ENCODE measurements at regions not wholly inside any gene's neighbourhood (a gene's known extent, or its start where the extent isn't known, plus 50 kb on each side); places are given as distances from the start of the nearest gene placed in this dataset.
"Not testable (repeated sequence)": the region's sequence is repeated elsewhere in the genome, so short reads cannot be mapped to it uniquely, and the experiment has no call there.

DNA sequence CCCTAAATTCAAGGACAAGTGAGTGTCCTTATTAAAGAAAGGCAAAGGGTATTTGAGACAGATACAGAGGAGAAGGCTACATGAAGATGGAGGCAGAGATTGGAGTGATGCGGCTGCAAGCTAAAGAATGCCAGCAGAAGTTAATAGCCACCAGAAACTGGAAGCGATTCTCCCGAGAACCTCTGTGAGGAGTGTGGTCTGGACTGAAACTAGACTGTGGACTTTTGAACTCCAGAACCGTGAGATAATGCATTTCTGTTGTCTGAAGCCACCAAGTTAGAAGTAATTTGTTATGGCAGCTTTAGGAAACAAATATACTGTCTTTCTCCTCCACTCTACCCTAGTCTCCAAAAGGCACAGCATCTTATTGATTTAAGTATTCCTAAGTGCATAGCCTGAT, 80.3 kb upstream of the CREB5 start:
- Mint-ChIP-seq H3K36me3 (no peaks in the 10 kb centered on the region), H3K27me3 (ENCODE audit: low read depth in 2 of 2) (peaks cover 6 to 7% of the 10 kb centered on the region in 2 donors), H3K4me3 (no peak overlapping the region), H3K9me3 (no peaks in the 10 kb centered on the region), H3K27ac (no peak overlapping the region), H3K4me1 (peaks cover 19 to 20% of the 10 kb centered on the region in 2 donors)
- H3K4me1 ChIP-seq (ENCODE audit: control insufficient read depth, insufficient read depth, low read length) = peaks cover 4% of the 10 kb centered on the region
- no peak overlapping the region for H3K4me3 ChIP-seq (ENCODE audit: low read length)
- TF ChIP-seq, protein P1, sequence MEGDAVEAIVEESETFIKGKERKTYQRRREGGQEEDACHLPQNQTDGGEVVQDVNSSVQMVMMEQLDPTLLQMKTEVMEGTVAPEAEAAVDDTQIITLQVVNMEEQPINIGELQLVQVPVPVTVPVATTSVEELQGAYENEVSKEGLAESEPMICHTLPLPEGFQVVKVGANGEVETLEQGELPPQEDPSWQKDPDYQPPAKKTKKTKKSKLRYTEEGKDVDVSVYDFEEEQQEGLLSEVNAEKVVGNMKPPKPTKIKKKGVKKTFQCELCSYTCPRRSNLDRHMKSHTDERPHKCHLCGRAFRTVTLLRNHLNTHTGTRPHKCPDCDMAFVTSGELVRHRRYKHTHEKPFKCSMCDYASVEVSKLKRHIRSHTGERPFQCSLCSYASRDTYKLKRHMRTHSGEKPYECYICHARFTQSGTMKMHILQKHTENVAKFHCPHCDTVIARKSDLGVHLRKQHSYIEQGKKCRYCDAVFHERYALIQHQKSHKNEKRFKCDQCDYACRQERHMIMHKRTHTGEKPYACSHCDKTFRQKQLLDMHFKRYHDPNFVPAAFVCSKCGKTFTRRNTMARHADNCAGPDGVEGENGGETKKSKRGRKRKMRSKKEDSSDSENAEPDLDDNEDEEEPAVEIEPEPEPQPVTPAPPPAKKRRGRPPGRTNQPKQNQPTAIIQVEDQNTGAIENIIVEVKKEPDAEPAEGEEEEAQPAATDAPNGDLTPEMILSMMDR (IDR thresholded peaks at IDR 0.05) = no peak
- no peak overlapping the region for H3K27ac ChIP-seq (ENCODE audit: low read length)
- no peaks in the 10 kb centered on the region for H3K27me3 ChIP-seq (ENCODE audit: control insufficient read depth, insufficient read depth, low read length)
- DNase-seq = no peak
- 82% methylated on average over 4 of the region's 4 CpGs for WGBS (ENCODE audit: insufficient coverage)
- H3K36me3 ChIP-seq (ENCODE audit: control insufficient read depth, insufficient read depth, low read length) = no peaks in the 10 kb centered on the region
- intact Hi-C loops (cut with micrococcal nuclease) = no loop called here
- no peaks in the 10 kb centered on the region for H3K9me3 ChIP-seq (ENCODE audit: control insufficient read depth, insufficient read depth, low read length)
- no peak for ATAC-seq

DNA sequence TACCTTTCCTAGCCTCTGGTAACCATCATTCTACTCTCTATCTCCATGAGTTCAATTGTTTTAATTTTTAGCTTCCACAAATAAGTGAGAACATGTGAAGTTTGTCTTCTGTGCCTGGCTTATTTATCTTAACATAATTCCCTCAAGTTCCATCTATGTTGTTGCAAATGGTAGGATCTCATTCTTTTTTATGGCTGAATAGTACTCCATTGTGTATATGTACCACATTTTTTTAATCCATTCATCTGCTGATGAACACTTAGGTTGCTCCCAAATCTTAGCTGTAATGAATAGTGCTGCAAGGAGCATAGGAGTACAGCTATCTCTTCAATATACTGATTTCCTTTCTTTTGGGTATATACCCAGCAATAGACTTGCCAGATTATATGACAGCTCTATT, 78.8 kb upstream of the CREB5 start:
- H3K36me3 Mint-ChIP-seq; intact Hi-C loops (cut with micrococcal nuclease); H3K9me3 Mint-ChIP-seq; H3K36me3 ChIP-seq (ENCODE audit: control insufficient read depth, insufficient read depth, low read length); H3K27ac ChIP-seq (ENCODE audit: low read length); ATAC-seq; H3K27me3 ChIP-seq (ENCODE audit: control insufficient read depth, insufficient read depth, low read length); H3K4me3 ChIP-seq (ENCODE audit: low read length); H3K4me1 ChIP-seq (ENCODE audit: control insufficient read depth, insufficient read depth, low read length); H3K27ac Mint-ChIP-seq; H3K4me3 Mint-ChIP-seq; DNase-seq; H3K9me3 ChIP-seq (ENCODE audit: control insufficient read depth, insufficient read depth, low read length); H3K27me3 Mint-ChIP-seq (ENCODE audit: low read depth in 2 of 2): not testable (repeated sequence)
- peaks cover 19 to 20% of the 10 kb centered on the region in 2 donors for H3K4me1 Mint-ChIP-seq

- H3K27ac ChIP-seq (ENCODE audit: low read length) = no peak overlapping the region
- H3K4me1 ChIP-seq (ENCODE audit: control insufficient read depth, insufficient read depth, low read length) = no peaks in the 10 kb centered on the region
- ATAC-seq = no peak
- WGBS (ENCODE audit: insufficient coverage) = no CpG with 5 or more reads among the region's 2 CpGs
- no peak for DNase-seq
- H3K9me3 Mint-ChIP-seq = no peaks in the 10 kb centered on the region
- TF ChIP-seq, protein P1 (IDR thresholded peaks at IDR 0.05) = no peak
- peaks cover 2% of the 10 kb centered on the region for H3K27me3 ChIP-seq (ENCODE audit: control insufficient read depth, insufficient read depth, low read length)
- H3K36me3 Mint-ChIP-seq = peaks cover 5% of the 10 kb centered on the region
- H3K27me3 Mint-ChIP-seq (ENCODE audit: low read depth in 2 of 2) = peaks cover 14 to 16% of the 10 kb centered on the region in 2 donors
- H3K9me3 ChIP-seq (ENCODE audit: control insufficient read depth, insufficient read depth, low read length) = no peaks in the 10 kb centered on the region
- intact Hi-C loops (cut with micrococcal nuclease) = no loop called here
- no peak overlapping the region for H3K4me3 Mint-ChIP-seq
- no peak overlapping the region for H3K4me3 ChIP-seq (ENCODE audit: low read length)
- no peaks in the 10 kb centered on the region for H3K4me1 Mint-ChIP-seq
- no peaks in the 10 kb centered on the region for H3K36me3 ChIP-seq (ENCODE audit: control insufficient read depth, insufficient read depth, low read length)
- H3K27ac Mint-ChIP-seq = no peak overlapping the region
Observed at GRCh38 chr7:28336806-28337205, 75.5 kb upstream of the CREB5 start.

DNA sequence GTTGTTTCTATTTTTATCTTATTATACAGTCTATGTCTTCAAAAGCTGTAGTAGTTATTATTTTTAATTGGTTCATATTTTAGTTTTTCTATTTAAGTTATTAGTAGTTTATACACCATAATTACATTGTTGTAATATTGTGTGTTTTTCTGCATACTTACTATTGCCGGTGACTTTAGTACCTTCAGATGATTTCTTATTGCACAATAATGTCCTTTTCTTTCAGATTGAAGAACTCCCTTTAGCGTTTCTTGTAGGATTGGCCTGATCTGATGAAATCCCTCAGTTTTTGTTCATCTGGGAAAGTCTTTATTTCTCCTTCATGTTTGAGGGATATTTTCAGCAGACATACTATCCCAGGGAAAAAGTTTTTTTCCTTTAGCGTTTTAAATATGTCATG, 74.3 kb upstream of the CREB5 start:
- TF ChIP-seq, protein P1 (IDR thresholded peaks at IDR 0.05) = no peak
- H3K27me3 ChIP-seq (ENCODE audit: control insufficient read depth, insufficient read depth, low read length) = peaks cover 2% of the 10 kb centered on the region
- H3K4me1 ChIP-seq (ENCODE audit: control insufficient read depth, insufficient read depth, low read length) = no peaks in the 10 kb centered on the region
- intact Hi-C loops (cut with micrococcal nuclease) = no loop called here
- H3K27ac ChIP-seq (ENCODE audit: low read length) = no peak overlapping the region
- H3K9me3 ChIP-seq (ENCODE audit: control insufficient read depth, insufficient read depth, low read length) = no peaks in the 10 kb centered on the region
- ATAC-seq (no peak), DNase-seq (no peak)
- no peak overlapping the region for H3K4me3 ChIP-seq (ENCODE audit: low read length)
- H3K36me3 Mint-ChIP-seq = peaks cover 5% of the 10 kb centered on the region
- H3K4me3 Mint-ChIP-seq = no peak overlapping the region
- no peaks in the 10 kb centered on the region for H3K4me1 Mint-ChIP-seq
- no peak overlapping the region for H3K27ac Mint-ChIP-seq
- no peaks in the 10 kb centered on the region for H3K36me3 ChIP-seq (ENCODE audit: control insufficient read depth, insufficient read depth, low read length)
- WGBS (ENCODE audit: insufficient coverage) = 83% methylated on average over 1 of the region's 3 CpGs
- no peaks in the 10 kb centered on the region for H3K9me3 Mint-ChIP-seq
- H3K27me3 Mint-ChIP-seq (ENCODE audit: low read depth in 2 of 2) = peaks cover 14 to 16% of the 10 kb centered on the region in 2 donors

All from natural killer cell (primary cell).